OCI-LY7 (cell line): ENCODE measurements at regions not wholly inside any gene's neighbourhood (a gene's known extent, or its start where the extent isn't known, plus 50 kb on each side); places are given as distances from the start of the nearest gene placed in this dataset.
"Not testable (repeated sequence)": the region's sequence is repeated elsewhere in the genome, so short reads cannot be mapped to it uniquely, and the experiment has no call there.

Experiments
- BruUV-seq: library from RNA; stranded (reverse); fragments of 400-500 nt; replicated peaks from 2 replicates; lab custom pipeline; 2021; lab: Mats Ljungman, UMichigan
- CTCF ChIA-PET: fragments of 300-600 bp; sonication (Branson Sonifier 250); formaldehyde crosslinking; loops from one replicate; lab custom pipeline; 2022; ENCODE audit warnings: antibody characterized with exemption; ENCODE audit not compliant: unreplicated experiment; lab: Charles Lee
- POLR2A ChIA-PET: fragments of 300-600 bp; sonication (Branson Sonifier 250); formaldehyde crosslinking; loops from one replicate; lab custom pipeline; 2022; ENCODE audit warnings: antibody characterized with exemption; lab: Charles Lee
- DNase-seq: peaks from one replicate; pipeline ENCODE4 v3.0.0-alpha.2; 2015; ENCODE audit warnings: low spot score
- H2AFZ ChIP-seq: fragments of 200-600 bp; sonication (generic), shearing (Covaris generic); 2 replicates; pipeline ENCODE4 v1.6.1; 2014; ENCODE audit warnings: mild to moderate bottlenecking, antibody characterized with exemption, low read length, moderate library complexity
- H3K27ac ChIP-seq: fragments of 200-600 bp; sonication (generic); 2 replicates; pipeline ENCODE4 v1.5.1; 2014; ENCODE audit warnings: mixed run types, low read depth, mild to moderate bottlenecking, moderate library complexity, low read length, inconsistent platforms; ENCODE audit not compliant: poor library complexity, severe bottlenecking
- H3K36me3 ChIP-seq: fragments of 200-600 bp; sonication (generic); 2 replicates; pipeline ENCODE4 v1.6.1; 2014; ENCODE audit warnings: mild to moderate bottlenecking, antibody characterized with exemption, low read length, moderate library complexity, mixed read lengths; ENCODE audit not compliant: insufficient read depth
- H3K4me1 ChIP-seq: fragments of 200-600 bp; sonication (generic); 2 replicates; pipeline ENCODE4 v1.5.1; 2014; ENCODE audit warnings: mild to moderate bottlenecking, low read length; ENCODE audit not compliant: insufficient read depth, poor library complexity, severe bottlenecking
- H3K4me2 ChIP-seq: fragments of 200-600 bp; sonication (generic); 2 replicates; pipeline ENCODE4 v1.6.1; 2014; ENCODE audit warnings: mild to moderate bottlenecking, low read length
- H3K4me3 ChIP-seq: fragments of 200-600 bp; sonication (generic); 2 replicates; pipeline ENCODE4 v1.5.1; 2014; ENCODE audit warnings: mild to moderate bottlenecking, low read depth, low read length; ENCODE audit not compliant: poor library complexity, severe bottlenecking
- H3K79me2 ChIP-seq: fragments of 200-600 bp; sonication (generic); 2 replicates; pipeline ENCODE4 v1.6.1; 2016; ENCODE audit warnings: low read depth, mild to moderate bottlenecking, low read length, moderate library complexity, mixed read lengths; ENCODE audit not compliant: insufficient read depth
- H3K9me2 ChIP-seq: fragments of 200-600 bp; sonication (generic); 2 replicates; pipeline ENCODE4 v1.6.1; 2016; ENCODE audit warnings: mild to moderate bottlenecking, low read length, mixed read lengths; ENCODE audit not compliant: insufficient read depth
- H3K9me3 ChIP-seq: fragments of 200-600 bp; sonication (generic); 2 replicates; pipeline ENCODE4 v1.6.1; 2014; ENCODE audit warnings: mild to moderate bottlenecking, mixed run types, low read length, mixed read lengths
- H4K20me1 ChIP-seq: fragments of 200-600 bp; sonication (generic); 2 replicates; pipeline ENCODE4 v1.6.1; 2014; ENCODE audit warnings: mild to moderate bottlenecking, antibody characterized with exemption, low read length, moderate library complexity, mixed read lengths; ENCODE audit not compliant: insufficient read depth
- CTCF ChIP-seq: fragments of 200-600 bp; sonication (generic); conservative IDR thresholded peaks from 2 replicates; pipeline ENCODE4 v1.5.1; 2014; ENCODE audit warnings: mild to moderate bottlenecking, antibody characterized with exemption, low read length, moderate library complexity, mixed read lengths
- EZH2phosphoT487 ChIP-seq: fragments of 200-600 bp; sonication (generic); IDR thresholded peaks from 2 replicates; pipeline ENCODE4 v1.6.1; 2018; ENCODE audit warnings: low read depth, borderline replicate concordance, mild to moderate bottlenecking, mixed run types, antibody characterized with exemption, low read length, moderate library complexity, mixed read lengths
- intact Hi-C: fragments of 100-400 bp; cut with micrococcal nuclease; formaldehyde crosslinking; loops from one replicate; pipeline ENCODE4 v1.10.0; 2022; ENCODE audit not compliant: unreplicated experiment

GRCh38 chr16:21346756-21347491 is 68.8 kb upstream of the CRYM start:
- CTCF ChIA-PET, H3K9me3 ChIP-seq, H4K20me1 ChIP-seq, H3K36me3 ChIP-seq, H3K27ac ChIP-seq, DNase-seq, POLR2A ChIA-PET, H3K9me2 ChIP-seq, H3K4me1 ChIP-seq, H3K79me2 ChIP-seq, intact Hi-C loops, H2AFZ ChIP-seq, BruUV-seq, H3K4me3 ChIP-seq, H3K4me2 ChIP-seq: not testable (repeated sequence)

- POLR2A ChIA-PET, BruUV-seq, intact Hi-C loops, H2AFZ ChIP-seq, H3K4me2 ChIP-seq, H3K4me3 ChIP-seq, H3K4me1 ChIP-seq, H3K79me2 ChIP-seq, H4K20me1 ChIP-seq, H3K27ac ChIP-seq, H3K9me2 ChIP-seq, H3K9me3 ChIP-seq, DNase-seq: not testable (repeated sequence)
- peaks cover 16% of the 10 kb centered on the region for H3K36me3 ChIP-seq
- CTCF ChIA-PET = interaction anchor here (0.6 kb wide), 1 partner anchor 456 kb away, joined by 3 read pairs; no protein-coding TSS in a partner anchor
Observed at GRCh38 chr16:21344361-21344912, 66.3 kb upstream of the CRYM start.

GRCh38 chr16:21341101-21341500 is 63.0 kb upstream of the CRYM start:
- Histone ChIP-seq H3K27ac (no peak overlapping the region), H3K4me2 (no peak overlapping the region), H3K9me2 (no peaks in the 10 kb centered on the region), H3K4me1 (peaks cover 4% of the 10 kb centered on the region), H4K20me1 (no peaks in the 10 kb centered on the region), H3K36me3 (peaks cover 25% of the 10 kb centered on the region), H3K4me3 (no peak overlapping the region), H3K79me2 (no peaks in the 10 kb centered on the region), H3K9me3 (no peaks in the 10 kb centered on the region), H2AFZ (no peak overlapping the region)
- no peak for DNase-seq
- POLR2A ChIA-PET = interaction anchor here (1.4 kb wide), 1 partner anchor 40 kb away, joined by 5 read pairs; no protein-coding TSS in a partner anchor
- TF ChIP-seq EZH2phosphoT487 (no peak), CTCF (no peak)
- intact Hi-C loops = no loop called here
- CTCF ChIA-PET = no interaction called here
- no TSS peak for BruUV-seq
